CD4-positive, alpha-beta T cell (primary cell): ENCODE measurements at regions not wholly inside any gene's neighbourhood (a gene's known extent, or its start where the extent isn't known, plus 50 kb on each side); places are given as distances from the start of the nearest gene placed in this dataset.

Source experiments
- ATAC-seq: fragments of 200-7000 bp; cut with Tn5 transposase; one replicate; pipeline ENCODE4 v1.10.0; 2022; ENCODE audit warnings: mild to moderate bottlenecking; ENCODE audit not compliant: poor library complexity
- CTCF ChIA-PET: fragments of 350-600 bp; sonication (Branson Sonifier 250); formaldehyde crosslinking; loops from one replicate; lab custom pipeline; 2021; ENCODE audit warnings: antibody characterized with exemption, inconsistent platforms; lab: Charles Lee
- POLR2A ChIA-PET: fragments of 350-600 bp; sonication (Branson Sonifier 250); formaldehyde crosslinking; loops from one replicate; lab custom pipeline; 2021; ENCODE audit warnings: antibody characterized with exemption, inconsistent platforms; lab: Charles Lee
- DNase-seq, 14 experiments: peaks; one replicate each; pipeline ENCODE4 v3.0.0-alpha.2; 2013 to 2020; ENCODE audit warnings: mixed read lengths in 2 of 14
- H3K27ac ChIP-seq, 2 donors: one replicate each; pipeline versions ENCODE4 v1.5.1 to v1.7.0; 2013; ENCODE audit warnings: low read length in 2 of 2, low read depth in 1 of 2, mild to moderate bottlenecking in 1 of 2
- H3K27me3 ChIP-seq, 2 experiments: 1 replicate in 1 of 2; 2 replicates in 1 of 2; pipeline versions ENCODE4 v1.6.1 to v1.7.0; 2013; ENCODE audit warnings: low read length in 2 of 2, control low read depth in 1 of 2, mild to moderate bottlenecking in 1 of 2, moderate library complexity in 1 of 2; ENCODE audit not compliant: insufficient read depth in 2 of 2, control insufficient read depth in 1 of 2
- H3K36me3 ChIP-seq: one replicate; pipeline ENCODE4 v1.6.1; 2013; ENCODE audit warnings: low read length, control low read depth; ENCODE audit not compliant: insufficient read depth
- H3K4me1 ChIP-seq: one replicate; pipeline ENCODE4 v1.6.1; 2013; ENCODE audit warnings: low read length, control low read depth; ENCODE audit not compliant: insufficient read depth
- H3K4me3 ChIP-seq: one replicate; pipeline ENCODE4 v1.5.1; 2013; ENCODE audit warnings: mild to moderate bottlenecking, low read length, moderate library complexity
- H3K9me3 ChIP-seq, 2 experiments: 1 replicate in 1 of 2; 2 replicates in 1 of 2; pipeline versions ENCODE4 v1.6.1 to v1.7.0; 2013; ENCODE audit warnings: low read length in 2 of 2, mild to moderate bottlenecking in 2 of 2, control low read depth in 1 of 2, moderate library complexity in 1 of 2; ENCODE audit not compliant: control insufficient read depth in 1 of 2, insufficient read depth in 1 of 2
- H3K27ac Mint-ChIP-seq: one replicate; pipeline ENCODE4 v1.8.0; 2020; ENCODE audit warnings: mixed read lengths
- H3K27me3 Mint-ChIP-seq: one replicate; pipeline ENCODE4 v1.8.0; 2021; ENCODE audit warnings: mixed read lengths
- H3K36me3 Mint-ChIP-seq: one replicate; pipeline ENCODE4 v1.8.0; 2021; ENCODE audit warnings: low read depth, mixed read lengths
- H3K4me1 Mint-ChIP-seq: one replicate; pipeline ENCODE4 v1.8.0; 2021; ENCODE audit warnings: low read depth, mixed read lengths
- H3K4me3 Mint-ChIP-seq: one replicate; pipeline ENCODE4 v1.8.0; 2020; ENCODE audit warnings: mild to moderate bottlenecking, mixed read lengths
- H3K9me3 Mint-ChIP-seq: one replicate; pipeline ENCODE4 v1.8.0; 2020; ENCODE audit warnings: mixed read lengths
- intact Hi-C, 2 experiments: fragments of 100-400 bp; cut with DNase I in 1 of 2; cut with micrococcal nuclease in 1 of 2; formaldehyde crosslinking; loops; one replicate each; pipeline versions ENCODE4 v1.15.1 to v1.9.0; 2023 to 2025; cut with DNase I, micrococcal nuclease
- TF ChIP-seq, protein P1 (sequence below): fragments of 200-600 bp; IDR thresholded peaks from one replicate; pipeline ENCODE4 v1.8.0; 2022; ENCODE audit warnings: antibody characterized with exemption, mild to moderate bottlenecking

DNA sequence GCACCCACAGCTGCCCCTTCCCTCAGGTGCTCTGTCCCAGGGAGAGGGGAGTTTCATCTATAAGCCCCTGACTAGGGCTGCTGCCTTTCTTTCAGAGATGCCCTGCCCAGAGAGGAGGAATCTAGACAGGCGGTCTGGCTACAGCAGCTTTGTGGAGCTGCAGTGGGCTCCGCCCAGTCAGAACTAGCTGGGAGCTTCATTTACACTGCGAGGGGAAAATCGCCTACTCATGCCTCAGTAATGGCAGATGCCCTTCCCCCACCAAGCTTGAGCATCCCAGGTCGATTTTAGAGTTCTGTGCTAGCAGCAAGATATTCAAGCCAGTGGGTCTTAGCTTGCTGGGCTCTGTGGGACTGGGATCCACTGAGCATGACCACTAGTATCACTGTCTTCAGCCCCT lies 181.2 kb upstream of the RARB start:
- peaks cover 32% of the 10 kb centered on the region for H3K9me3 Mint-ChIP-seq
- CTCF ChIA-PET: no interaction called here
- H3K4me1 ChIP-seq: no peaks in the 10 kb centered on the region
- no peaks in the 10 kb centered on the region for H3K27me3 Mint-ChIP-seq
- no peak overlapping the region for H3K27ac ChIP-seq
- intact Hi-C loops: no loop called here
- H3K4me3 ChIP-seq: no peak overlapping the region
- H3K27me3 ChIP-seq: no peaks in the 10 kb centered on the region
- H3K4me1 Mint-ChIP-seq: no peaks in the 10 kb centered on the region
- no peak overlapping the region for H3K27ac Mint-ChIP-seq
- TF ChIP-seq, protein P1, sequence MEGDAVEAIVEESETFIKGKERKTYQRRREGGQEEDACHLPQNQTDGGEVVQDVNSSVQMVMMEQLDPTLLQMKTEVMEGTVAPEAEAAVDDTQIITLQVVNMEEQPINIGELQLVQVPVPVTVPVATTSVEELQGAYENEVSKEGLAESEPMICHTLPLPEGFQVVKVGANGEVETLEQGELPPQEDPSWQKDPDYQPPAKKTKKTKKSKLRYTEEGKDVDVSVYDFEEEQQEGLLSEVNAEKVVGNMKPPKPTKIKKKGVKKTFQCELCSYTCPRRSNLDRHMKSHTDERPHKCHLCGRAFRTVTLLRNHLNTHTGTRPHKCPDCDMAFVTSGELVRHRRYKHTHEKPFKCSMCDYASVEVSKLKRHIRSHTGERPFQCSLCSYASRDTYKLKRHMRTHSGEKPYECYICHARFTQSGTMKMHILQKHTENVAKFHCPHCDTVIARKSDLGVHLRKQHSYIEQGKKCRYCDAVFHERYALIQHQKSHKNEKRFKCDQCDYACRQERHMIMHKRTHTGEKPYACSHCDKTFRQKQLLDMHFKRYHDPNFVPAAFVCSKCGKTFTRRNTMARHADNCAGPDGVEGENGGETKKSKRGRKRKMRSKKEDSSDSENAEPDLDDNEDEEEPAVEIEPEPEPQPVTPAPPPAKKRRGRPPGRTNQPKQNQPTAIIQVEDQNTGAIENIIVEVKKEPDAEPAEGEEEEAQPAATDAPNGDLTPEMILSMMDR: no peak
- H3K4me3 Mint-ChIP-seq: no peak overlapping the region
- no peak for ATAC-seq
- peaks cover 0 to 21% of the 10 kb centered on the region in 2 experiments for H3K9me3 ChIP-seq
- DNase-seq: no peak
- no peaks in the 10 kb centered on the region for H3K36me3 ChIP-seq
- no peaks in the 10 kb centered on the region for H3K36me3 Mint-ChIP-seq
- POLR2A ChIA-PET: no interaction called here

DNA sequence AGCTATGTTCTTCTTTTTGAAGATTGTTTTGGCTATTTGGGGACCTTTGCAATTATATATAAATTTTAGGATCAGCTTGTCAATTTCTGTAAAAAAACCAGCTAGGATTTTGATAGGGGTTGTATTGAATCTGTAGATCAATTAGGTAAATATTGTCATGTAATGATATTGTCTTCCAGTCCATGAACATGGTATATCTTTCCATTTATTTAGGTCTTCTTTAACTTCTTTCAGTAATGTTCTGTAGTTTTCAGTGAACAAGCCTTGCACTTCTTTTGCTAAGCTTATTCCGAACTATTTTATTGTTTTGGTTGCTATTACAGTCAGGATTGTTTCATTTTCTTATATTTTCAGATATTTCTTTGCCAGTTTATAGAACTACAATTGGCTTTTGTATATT lies 175.8 kb upstream of the RARB start:
- Histone ChIP-seq H3K4me3 (no peak overlapping the region), H3K36me3 (no peaks in the 10 kb centered on the region), H3K4me1 (no peaks in the 10 kb centered on the region), H3K27me3 (no peaks in the 10 kb centered on the region), H3K27ac (no peak overlapping the region), H3K9me3 (peaks cover 0 to 12% of the 10 kb centered on the region in 2 experiments)
- intact Hi-C loops: no loop called here
- no peak for DNase-seq
- no peaks in the 10 kb centered on the region for H3K4me1 Mint-ChIP-seq
- H3K27me3 Mint-ChIP-seq: no peaks in the 10 kb centered on the region
- no peak overlapping the region for H3K27ac Mint-ChIP-seq
- ChIA-PET POLR2A (no interaction called here), CTCF (no interaction called here)
- H3K4me3 Mint-ChIP-seq: no peak overlapping the region
- ATAC-seq: no peak
- peaks cover 25% of the 10 kb centered on the region for H3K9me3 Mint-ChIP-seq
- H3K36me3 Mint-ChIP-seq: no peaks in the 10 kb centered on the region
- TF ChIP-seq, protein P1: no peak

DNA sequence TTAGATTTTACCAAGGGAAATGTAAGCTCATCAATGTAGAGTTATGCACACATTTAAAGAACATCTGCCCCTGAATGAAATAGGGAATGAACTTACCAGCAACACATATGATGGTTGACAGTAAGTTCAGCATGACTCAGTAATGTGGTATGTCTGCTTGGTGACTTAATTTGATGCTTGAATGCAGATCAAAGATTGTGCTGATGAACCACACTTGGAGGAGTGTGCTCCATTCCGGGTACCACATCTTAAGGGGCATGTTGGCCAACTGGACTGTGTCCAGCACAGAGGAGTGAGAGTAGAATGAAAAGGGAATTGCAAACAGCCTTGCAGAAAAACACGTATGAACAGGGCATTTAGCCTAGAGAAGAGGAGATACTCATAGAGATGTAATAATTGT lies 171.0 kb upstream of the RARB start:
- ATAC-seq: no peak
- TF ChIP-seq, protein P1: no peak
- intact Hi-C loops: no loop called here
- no peak for DNase-seq
- no peaks in the 10 kb centered on the region for H3K27me3 Mint-ChIP-seq
- H3K27me3 ChIP-seq: no peaks in the 10 kb centered on the region
- H3K4me1 Mint-ChIP-seq: no peaks in the 10 kb centered on the region
- CTCF ChIA-PET: no interaction called here
- no peak overlapping the region for H3K4me3 Mint-ChIP-seq
- no peaks in the 10 kb centered on the region for H3K9me3 ChIP-seq
- no peaks in the 10 kb centered on the region for H3K36me3 Mint-ChIP-seq
- H3K36me3 ChIP-seq: no peaks in the 10 kb centered on the region
- no peak overlapping the region for H3K27ac ChIP-seq
- POLR2A ChIA-PET: no interaction called here
- no peak overlapping the region for H3K4me3 ChIP-seq
- no peak overlapping the region for H3K27ac Mint-ChIP-seq
- H3K4me1 ChIP-seq: no peaks in the 10 kb centered on the region
- H3K9me3 Mint-ChIP-seq: peaks cover 9% of the 10 kb centered on the region
